ENCODE measurements at regions not wholly inside any gene's neighbourhood (a gene's known extent, or its start where the extent isn't known, plus 50 kb on each side); places are given as distances from the start of the nearest gene placed in this dataset.

- no peak for DNase-seq
- intact Hi-C loops (cut with DNase I; ENCODE audit: low total_unique reads), result no loop called here
- 46 to 65% (median 53%) methylated on average over 2 of the region's 2 CpGs for WGBS, 5 donors
- Histone ChIP-seq H3K27ac (no peak overlapping the region), H3K9me3 (peaks cover 0 to 7% (median 0%) of the 10 kb centered on the region in 8 donors), H3K27me3 (replicated peaks in 1 of 7) (no peaks in the 10 kb centered on the region), H3K4me3 (no peak overlapping the region), H3K4me1 (no peaks in the 10 kb centered on the region), H3K36me3 (no peaks in the 10 kb centered on the region)
- TF ChIP-seq POLR2A (IDR thresholded peaks at IDR 0.05) (no peak), POLR2AphosphoS5 (IDR thresholded peaks at IDR 0.05) (no peak)
- TF ChIP-seq, protein P1, sequence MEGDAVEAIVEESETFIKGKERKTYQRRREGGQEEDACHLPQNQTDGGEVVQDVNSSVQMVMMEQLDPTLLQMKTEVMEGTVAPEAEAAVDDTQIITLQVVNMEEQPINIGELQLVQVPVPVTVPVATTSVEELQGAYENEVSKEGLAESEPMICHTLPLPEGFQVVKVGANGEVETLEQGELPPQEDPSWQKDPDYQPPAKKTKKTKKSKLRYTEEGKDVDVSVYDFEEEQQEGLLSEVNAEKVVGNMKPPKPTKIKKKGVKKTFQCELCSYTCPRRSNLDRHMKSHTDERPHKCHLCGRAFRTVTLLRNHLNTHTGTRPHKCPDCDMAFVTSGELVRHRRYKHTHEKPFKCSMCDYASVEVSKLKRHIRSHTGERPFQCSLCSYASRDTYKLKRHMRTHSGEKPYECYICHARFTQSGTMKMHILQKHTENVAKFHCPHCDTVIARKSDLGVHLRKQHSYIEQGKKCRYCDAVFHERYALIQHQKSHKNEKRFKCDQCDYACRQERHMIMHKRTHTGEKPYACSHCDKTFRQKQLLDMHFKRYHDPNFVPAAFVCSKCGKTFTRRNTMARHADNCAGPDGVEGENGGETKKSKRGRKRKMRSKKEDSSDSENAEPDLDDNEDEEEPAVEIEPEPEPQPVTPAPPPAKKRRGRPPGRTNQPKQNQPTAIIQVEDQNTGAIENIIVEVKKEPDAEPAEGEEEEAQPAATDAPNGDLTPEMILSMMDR (IDR thresholded peaks at IDR 0.05 in 8 of 11, conservative IDR thresholded peaks at IDR 0.05 in 3 of 11), result no peak
Observed at GRCh38 chr1:79549201-79549600, 542.7 kb upstream of the ADGRL4 start.

- DNase-seq, result no peak
- Histone ChIP-seq H3K27me3 (replicated peaks in 1 of 7) (no peaks in the 10 kb centered on the region), H3K4me1 (no peaks in the 10 kb centered on the region), H3K27ac (no peak overlapping the region), H3K9me3 (peaks cover 0 to 7% (median 0%) of the 10 kb centered on the region in 8 donors), H3K4me3 (no peak overlapping the region), H3K36me3 (no peaks in the 10 kb centered on the region)
- intact Hi-C loops (cut with DNase I; ENCODE audit: low total_unique reads), result no loop called here
- 79 to 94% (median 88%) methylated on average over 7 of the region's 7 CpGs for WGBS, 5 donors
- TF ChIP-seq POLR2AphosphoS5 (IDR thresholded peaks at IDR 0.05) (no peak), POLR2A (IDR thresholded peaks at IDR 0.05) (no peak)
- TF ChIP-seq, protein P1 (IDR thresholded peaks at IDR 0.05 in 8 of 11, conservative IDR thresholded peaks at IDR 0.05 in 3 of 11), result no peak
Observed at GRCh38 chr1:79547514-79547913, 541.0 kb upstream of the ADGRL4 start.

DNA sequence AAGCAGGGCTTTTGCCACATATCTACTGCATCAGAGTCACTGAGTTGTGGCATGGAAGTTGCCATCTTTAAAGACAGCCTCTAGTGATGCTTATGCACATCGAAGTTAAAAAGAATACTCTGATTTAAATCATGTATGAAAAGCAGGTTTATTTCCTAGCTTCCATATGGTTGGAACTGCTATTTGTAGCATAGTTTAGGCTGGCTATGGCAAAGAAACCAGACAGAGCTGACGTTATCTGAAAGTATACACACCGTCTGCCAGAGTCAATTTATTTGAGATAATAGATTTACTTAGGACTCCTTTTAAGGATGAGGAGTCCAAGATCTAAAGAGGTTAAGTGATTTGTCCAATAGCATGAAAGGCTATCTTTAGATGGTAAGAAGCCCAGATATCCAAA lies 536.9 kb upstream of the ADGRL4 start:
- intact Hi-C loops (cut with DNase I; ENCODE audit: low total_unique reads), result no loop called here
- H3K27me3 ChIP-seq (replicated peaks in 1 of 7), result no peaks in the 10 kb centered on the region
- 74 to 80% (median 78%) methylated on average over 3 of the region's 3 CpGs for WGBS, 5 donors
- TF ChIP-seq, protein P1 (IDR thresholded peaks at IDR 0.05 in 8 of 11, conservative IDR thresholded peaks at IDR 0.05 in 3 of 11), result no peak
- TF ChIP-seq POLR2AphosphoS5 (IDR thresholded peaks at IDR 0.05) (no peak), POLR2A (IDR thresholded peaks at IDR 0.05) (no peak)
- H3K4me1 ChIP-seq, result no peaks in the 10 kb centered on the region
- no peaks in the 10 kb centered on the region for H3K36me3 ChIP-seq
- no peak overlapping the region for H3K4me3 ChIP-seq
- H3K9me3 ChIP-seq, result no peaks in the 10 kb centered on the region
- no peak for DNase-seq
- H3K27ac ChIP-seq, result no peak overlapping the region

- intact Hi-C loops (cut with DNase I; ENCODE audit: low total_unique reads), result no loop called here
- no peak for DNase-seq
- Histone ChIP-seq H3K36me3 (no peaks in the 10 kb centered on the region), H3K4me3 (no peak overlapping the region), H3K9me3 (no peaks in the 10 kb centered on the region), H3K4me1 (no peaks in the 10 kb centered on the region), H3K27ac (no peak overlapping the region), H3K27me3 (replicated peaks in 1 of 7) (no peaks in the 10 kb centered on the region)
- TF ChIP-seq POLR2AphosphoS5 (IDR thresholded peaks at IDR 0.05) (no peak), POLR2A (IDR thresholded peaks at IDR 0.05) (no peak)
- TF ChIP-seq, protein P1 (IDR thresholded peaks at IDR 0.05 in 8 of 11, conservative IDR thresholded peaks at IDR 0.05 in 3 of 11), result no peak
Observed at GRCh38 chr1:79539001-79539400, 532.5 kb upstream of the ADGRL4 start.
